Adrenal gland (tissue), 9 donors: ENCODE measurements at regions not wholly inside any gene's neighbourhood (a gene's known extent, or its start where the extent isn't known, plus 50 kb on each side); places are given as distances from the start of the nearest gene placed in this dataset.
"Not testable (repeated sequence)": the region's sequence is repeated elsewhere in the genome, so short reads cannot be mapped to it uniquely, and the experiment has no call there.

ENCODE experiments used
- DNase-seq, 7 donors: peaks; one replicate each; pipeline ENCODE4 v3.0.0-alpha.2; 2019 to 2020
- H3K27ac ChIP-seq, 5 donors: fragments of 200-600 bp; sonication (generic) in 4 of 5; 1 replicate in 3 of 5; 2 replicates in 2 of 5; pipeline versions ENCODE4 v1.5.1 to v1.8.0; 2016 to 2020; ENCODE audit warnings: mild to moderate bottlenecking in 1 of 5
- H3K27me3 ChIP-seq: fragments of 200-600 bp; 2 replicates; pipeline ENCODE4 v1.8.0; 2021
- H3K36me3 ChIP-seq, 2 donors: fragments of 200-600 bp; replicated peaks in 1 of 2; 1 replicate in 1 of 2; 2 replicates in 1 of 2; pipeline versions ENCODE4 v1.5.1 to v1.8.0; 2018 to 2022
- H3K4me1 ChIP-seq, 2 donors: fragments of 200-600 bp; replicated peaks in 1 of 2; 1 replicate in 1 of 2; 2 replicates in 1 of 2; pipeline versions ENCODE4 v1.5.1 to v1.8.0; 2018 to 2021
- H3K4me3 ChIP-seq, 4 donors: fragments of 200-600 bp; sonication (generic) in 3 of 4; one replicate each; pipeline ENCODE4 v1.5.1; 2016 to 2018
- H3K9me3 ChIP-seq, 3 donors: fragments of 200-600 bp; sonication (generic) in 1 of 3; replicated peaks in 1 of 3; 1 replicate in 2 of 3; 2 replicates in 1 of 3; pipeline versions ENCODE4 v1.5.1 to v1.8.0; 2016 to 2021
- CTCF ChIP-seq, 6 experiments: fragments of 450-650 bp in 4 of 6; fragments of 200-600 bp in 2 of 6; sonication (generic) in 1 of 6; IDR thresholded peaks; 1 replicate in 5 of 6; 2 replicates in 1 of 6; pipeline versions ENCODE4 v1.5.1 to v1.8.0; 2016 to 2021; ENCODE audit warnings: antibody characterized with exemption in 6 of 6, mild to moderate bottlenecking in 2 of 6, moderate library complexity in 1 of 6
- POLR2A ChIP-seq, 2 donors: fragments of 450-650 bp; IDR thresholded peaks; one replicate each; pipeline ENCODE4 v1.6.1; 2017; ENCODE audit warnings: antibody characterized with exemption in 2 of 2, mild to moderate bottlenecking in 2 of 2, moderate library complexity in 1 of 2
- WGBS, 4 donors: extraction: QIAGEN DNeasy Blood & Tissue Kit in 2 of 4; methylation state at CpG; one replicate each; pipeline versions ENCODE4 v1.1.5 to v1.1.7; 2013 to 2017; 5-methylcytosine and 5-hydroxymethylcytosine counted together
- intact Hi-C, 2 donors: fragments of 100-400 bp; cut with DNase I; formaldehyde crosslinking; loops; one replicate each; pipeline versions ENCODE4 v1.14.1 to v1.15.0; 2022 to 2023
- donor health status: healthy with polysubstance abuse.
- donor health status: Bipolar disorder and iron deficiency.
- donor health status: DM: yes; HTN: yes; CAD: no.
- donor health status: DM: no; HTN: no; CAD: no.
- donor health status: DM: no; HTN: no; CAD: no.

DNA sequence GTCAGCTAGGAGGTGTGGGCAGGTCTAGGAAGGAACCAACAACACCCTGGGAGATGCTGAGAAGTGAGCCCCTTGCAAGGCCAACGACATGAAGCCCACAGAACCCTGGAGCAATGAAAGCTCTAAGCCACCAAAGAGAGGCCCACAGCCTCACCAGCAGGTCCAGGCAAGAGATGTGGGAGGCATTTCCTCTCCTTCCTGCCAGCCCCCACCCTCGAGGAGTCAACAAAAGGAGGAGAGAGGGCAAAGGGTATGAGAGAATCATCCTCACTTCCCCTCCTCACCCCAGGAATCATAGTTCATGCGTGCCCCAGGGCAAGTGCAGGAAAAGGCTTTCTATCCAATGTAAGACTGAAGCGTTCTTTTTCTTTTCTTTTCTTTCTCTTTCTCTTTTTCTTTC, 195.8 kb downstream of the SHQ1 start:
- no peak overlapping the region for H3K27ac ChIP-seq
- peaks cover 4% of the 10 kb centered on the region for H3K27me3 ChIP-seq
- intact Hi-C loops, result no loop called here
- no peak for TF ChIP-seq POLR2A (IDR thresholded peaks at IDR 0.05)
- no peak for DNase-seq
- no peaks in the 10 kb centered on the region for H3K9me3 ChIP-seq
- WGBS, 4 donors, result 67 to 69% (median 68%) methylated on average over 4 of the region's 4 CpGs
- H3K4me3 ChIP-seq, result no peak overlapping the region
- H3K36me3 ChIP-seq, result no peaks in the 10 kb centered on the region
- peaks cover 0 to 9% of the 10 kb centered on the region in 2 donors for H3K4me1 ChIP-seq

DNA sequence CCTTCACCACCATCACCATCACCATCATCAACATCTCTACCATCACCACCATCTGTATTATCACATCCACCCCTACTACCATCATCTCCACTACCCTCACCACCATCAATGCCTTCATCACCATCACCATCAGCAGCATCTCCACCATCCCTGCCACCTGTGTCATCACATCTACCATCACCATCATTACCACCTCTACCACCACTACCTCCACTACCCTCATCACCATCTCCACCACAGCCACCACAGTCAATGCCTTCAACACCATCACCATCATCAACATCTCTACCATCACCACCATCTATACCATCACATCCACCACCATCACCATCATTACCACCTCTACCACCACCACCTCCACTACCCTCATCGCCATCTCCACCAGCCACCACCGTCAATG, 196.7 kb downstream of the SHQ1 start:
- no peak for TF ChIP-seq CTCF (IDR thresholded peaks at IDR 0.05)
- TF ChIP-seq POLR2A (IDR thresholded peaks at IDR 0.05), result no peak
- no peak for DNase-seq
- Histone ChIP-seq H3K27me3 (peaks cover 4% of the 10 kb centered on the region), H3K4me3 (no peak overlapping the region), H3K9me3 (no peaks in the 10 kb centered on the region), H3K4me1 (peaks cover 0 to 9% of the 10 kb centered on the region in 2 donors), H3K27ac (no peak overlapping the region), H3K36me3 (no peaks in the 10 kb centered on the region)
- intact Hi-C loops, result no loop called here
- 89 to 100% (median 94%) methylated on average over 2 of the region's 2 CpGs for WGBS, 4 donors

- no peaks in the 10 kb centered on the region for H3K4me1 ChIP-seq
- TF ChIP-seq POLR2A (IDR thresholded peaks at IDR 0.05), result no peak
- TF ChIP-seq CTCF (IDR thresholded peaks at IDR 0.05), result no peak
- H3K27me3 ChIP-seq, result no peaks in the 10 kb centered on the region
- intact Hi-C loops, result no loop called here
- DNase-seq, result no peak
- H3K4me3 ChIP-seq, result no peak overlapping the region
- H3K9me3 ChIP-seq, result no peaks in the 10 kb centered on the region
- H3K36me3 ChIP-seq, result no peaks in the 10 kb centered on the region
- WGBS, 4 donors, result 35 to 80% (median 51%) methylated on average over 2 of the region's 2 CpGs
- no peak overlapping the region for H3K27ac ChIP-seq
Observed at GRCh38 chr3:72646263-72646662, 202.0 kb downstream of the SHQ1 start.

- H3K36me3 ChIP-seq, H3K4me3 ChIP-seq, H3K9me3 ChIP-seq, DNase-seq, intact Hi-C loops, H3K27me3 ChIP-seq, H3K27ac ChIP-seq, H3K4me1 ChIP-seq: not testable (repeated sequence)
- 91 to 97% (median 95%) methylated on average over 4 to 8 of the region's 8 CpGs for WGBS, 4 donors
Observed at GRCh38 chr3:72643635-72644034, 204.6 kb downstream of the SHQ1 start.

GRCh38 chr3:72641684-72642083, 206.6 kb downstream of the SHQ1 start:
- TF ChIP-seq CTCF (IDR thresholded peaks at IDR 0.05) (no peak), POLR2A (IDR thresholded peaks at IDR 0.05) (no peak)
- Histone ChIP-seq H3K4me3 (no peak overlapping the region), H3K27ac (no peak overlapping the region), H3K9me3 (no peaks in the 10 kb centered on the region), H3K27me3 (no peaks in the 10 kb centered on the region), H3K4me1 (no peaks in the 10 kb centered on the region), H3K36me3 (no peaks in the 10 kb centered on the region)
- intact Hi-C loops, result no loop called here
- 80 to 93% (median 86%) methylated on average over 2 of the region's 2 CpGs for WGBS, 4 donors
- no peak for DNase-seq
